ENCODE measurements at regions not wholly inside any gene's neighbourhood (a gene's known extent, or its start where the extent isn't known, plus 50 kb on each side); places are given as distances from the start of the nearest gene placed in this dataset.

- Mint-ChIP-seq H3K9me3 (ENCODE audit: unreplicated experiment) (peaks cover 1% of the 10 kb centered on the region), H3K36me3 (ENCODE audit: unreplicated experiment) (no peaks in the 10 kb centered on the region), H3K4me3 (ENCODE audit: unreplicated experiment) (no peak overlapping the region), H3K4me1 (ENCODE audit: low read depth, unreplicated experiment) (no peaks in the 10 kb centered on the region), H3K27me3 (ENCODE audit: unreplicated experiment) (no peaks in the 10 kb centered on the region), H3K27ac (ENCODE audit: unreplicated experiment) (no peak overlapping the region)
- TF ChIP-seq CTCF (IDR thresholded peaks at IDR 0.05; ENCODE audit: partially characterized antibody, unreplicated experiment): no peak
- DNase-seq: no peak
Observed at GRCh38 chr16:59707436-59708226, 973.5 kb upstream of the GOT2 start.

GRCh38 chr16:59701963-59702930 is 968.1 kb upstream of the GOT2 start:
- peaks cover 8% of the 10 kb centered on the region for H3K4me1 Mint-ChIP-seq (ENCODE audit: low read depth, unreplicated experiment)
- no peak for TF ChIP-seq CTCF (IDR thresholded peaks at IDR 0.05; ENCODE audit: partially characterized antibody, unreplicated experiment)
- H3K27me3 Mint-ChIP-seq (ENCODE audit: unreplicated experiment): no peaks in the 10 kb centered on the region
- no peaks in the 10 kb centered on the region for H3K36me3 Mint-ChIP-seq (ENCODE audit: unreplicated experiment)
- H3K27ac Mint-ChIP-seq (ENCODE audit: unreplicated experiment): no peak overlapping the region
- no peak for DNase-seq
- no peak overlapping the region for H3K4me3 Mint-ChIP-seq (ENCODE audit: unreplicated experiment)
- peaks cover 1% of the 10 kb centered on the region for H3K9me3 Mint-ChIP-seq (ENCODE audit: unreplicated experiment)

- H3K27me3 Mint-ChIP-seq (ENCODE audit: unreplicated experiment): no peaks in the 10 kb centered on the region
- peaks cover 8% of the 10 kb centered on the region for H3K4me1 Mint-ChIP-seq (ENCODE audit: low read depth, unreplicated experiment)
- no peaks in the 10 kb centered on the region for H3K9me3 Mint-ChIP-seq (ENCODE audit: unreplicated experiment)
- no peak overlapping the region for H3K4me3 Mint-ChIP-seq (ENCODE audit: unreplicated experiment)
- H3K36me3 Mint-ChIP-seq (ENCODE audit: unreplicated experiment): no peaks in the 10 kb centered on the region
- DNase-seq: no peak
- no peak for TF ChIP-seq CTCF (IDR thresholded peaks at IDR 0.05; ENCODE audit: partially characterized antibody, unreplicated experiment)
- no peak overlapping the region for H3K27ac Mint-ChIP-seq (ENCODE audit: unreplicated experiment)
Observed at GRCh38 chr16:59699786-59700185, 965.7 kb upstream of the GOT2 start.

GRCh38 chr16:59698346-59699020 is 964.4 kb upstream of the GOT2 start:
- peak overlapping the region; percentile 24 for H3K27ac Mint-ChIP-seq (ENCODE audit: unreplicated experiment)
- no peaks in the 10 kb centered on the region for H3K9me3 Mint-ChIP-seq (ENCODE audit: unreplicated experiment)
- no peaks in the 10 kb centered on the region for H3K36me3 Mint-ChIP-seq (ENCODE audit: unreplicated experiment)
- H3K27me3 Mint-ChIP-seq (ENCODE audit: unreplicated experiment): no peaks in the 10 kb centered on the region
- DNase-seq: no peak
- H3K4me3 Mint-ChIP-seq (ENCODE audit: unreplicated experiment): no peak overlapping the region
- peaks cover 8% of the 10 kb centered on the region for H3K4me1 Mint-ChIP-seq (ENCODE audit: low read depth, unreplicated experiment)
- TF ChIP-seq CTCF (IDR thresholded peaks at IDR 0.05; ENCODE audit: partially characterized antibody, unreplicated experiment): no peak

All from glutamatergic neuron (in vitro differentiated cells).